ENCODE measurements at regions not wholly inside any gene's neighbourhood (a gene's known extent, or its start where the extent isn't known, plus 50 kb on each side); places are given as distances from the start of the nearest gene placed in this dataset.

DNA sequence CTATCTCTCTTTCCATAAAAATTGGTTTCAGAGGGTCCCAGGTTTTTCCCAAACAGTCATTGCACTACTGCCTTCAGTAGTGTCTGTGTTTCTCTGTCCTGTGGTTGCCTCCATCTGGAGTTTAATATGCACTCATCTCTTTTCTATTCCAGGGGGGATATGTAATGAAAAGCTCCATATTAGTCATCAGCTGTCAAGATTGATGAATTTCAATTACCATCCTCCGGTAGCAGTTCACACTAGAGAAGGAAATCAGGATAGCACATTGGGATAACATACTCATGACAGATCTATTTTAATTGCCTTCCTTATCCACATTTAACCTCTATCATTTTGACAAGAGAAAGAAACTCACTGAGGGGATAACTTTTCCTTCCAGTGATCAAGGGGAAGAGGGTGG, 589.0 kb upstream of the SEL1L start (continued):
- TF ChIP-seq ZBTB8A (tag by site-specific recombination; IDR thresholded peaks at IDR 0.05) (no peak), ZNF366 (tag by site-specific recombination; conservative IDR thresholded peaks at IDR 0.05) (no peak)

DNA sequence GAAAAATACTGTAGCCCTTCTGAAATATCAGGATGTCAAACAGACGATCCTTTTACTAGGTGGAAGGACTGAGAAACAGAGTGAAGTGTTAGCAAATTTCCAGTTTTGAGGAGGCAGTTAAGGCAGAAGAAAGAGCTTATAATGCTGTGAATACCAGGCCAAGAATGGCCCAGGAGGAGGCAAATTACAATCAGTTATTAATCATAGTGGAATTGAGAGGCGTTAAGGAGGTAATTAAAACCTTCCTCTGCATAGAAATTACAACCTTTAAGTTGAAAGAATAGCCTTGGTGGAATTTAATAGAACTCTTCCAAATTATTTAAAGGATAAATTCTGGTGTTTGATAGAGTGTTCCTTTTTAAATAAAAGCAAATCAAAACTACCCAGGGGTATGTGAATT, 590.9 kb upstream of the SEL1L start:
- TF ChIP-seq ZNF341 (tag by site-specific recombination; IDR thresholded peaks at IDR 0.05; ENCODE audit: low read depth) (no peak), ZEB2 (tag by site-specific recombination; IDR thresholded peaks at IDR 0.05) (no peak), AEBP2 (tag by site-specific recombination; IDR thresholded peaks at IDR 0.05; ENCODE audit: borderline replicate concordance) (no peak), TRIM28 (IDR thresholded peaks at IDR 0.05; ENCODE audit: borderline replicate concordance, low read length) (no peak), ZNF449 (tag by site-specific recombination; IDR thresholded peaks at IDR 0.05) (no peak), ZNF747 (tag by site-specific recombination; IDR thresholded peaks at IDR 0.05) (no peak), ZNF626 (tag by site-specific recombination; IDR thresholded peaks at IDR 0.05) (no peak)
- ChIA-PET CTCF (no interaction called here), POLR2A (no interaction called here)
- no peaks in the 10 kb centered on the region for H3K36me3 ChIP-seq (ENCODE audit: control insufficient read depth in 2 of 2, insufficient read depth in 1 of 2, low read length in 2 of 2)
- no peak overlapping the region for H3K4me3 ChIP-seq (ENCODE audit: low read depth, low read length)
- no peak overlapping the region for H3K27ac ChIP-seq (ENCODE audit: extremely low read depth, low read depth, low read length)
- no peaks in the 10 kb centered on the region for H3K4me1 ChIP-seq (ENCODE audit: control insufficient read depth, insufficient read depth, low read length)
- H3K9me3 ChIP-seq (ENCODE audit: control insufficient read depth, insufficient read depth, low read depth, low read length): no peaks in the 10 kb centered on the region

- Histone ChIP-seq H3K4me1 (ENCODE audit: control insufficient read depth, insufficient read depth, low read length) (no peaks in the 10 kb centered on the region), H3K9me3 (ENCODE audit: control insufficient read depth, insufficient read depth, low read depth, low read length) (no peaks in the 10 kb centered on the region), H3K36me3 (ENCODE audit: control insufficient read depth in 2 of 2, insufficient read depth in 1 of 2, low read length in 2 of 2) (no peaks in the 10 kb centered on the region), H3K4me3 (ENCODE audit: low read depth, low read length) (no peak overlapping the region), H3K27ac (ENCODE audit: extremely low read depth, low read depth, low read length) (no peak overlapping the region)
- ChIA-PET CTCF (no interaction called here), POLR2A (no interaction called here)
- TF ChIP-seq KLF7 (tag by site-specific recombination; IDR thresholded peaks at IDR 0.05; ENCODE audit: borderline replicate concordance) (no peak), KLF9 (tag by site-specific recombination; IDR thresholded peaks at IDR 0.05; ENCODE audit: low read depth) (no peak), ZNF155 (tag by site-specific recombination; IDR thresholded peaks at IDR 0.05) (no peak), ZNF707 (tag by site-specific recombination; IDR thresholded peaks at IDR 0.05) (no peak), SP3 (tag by site-specific recombination; IDR thresholded peaks at IDR 0.05) (no peak), ZNF132 (tag by site-specific recombination; IDR thresholded peaks at IDR 0.05; ENCODE audit: borderline replicate concordance) (no peak), ZSCAN23 (tag by site-specific recombination; IDR thresholded peaks at IDR 0.05) (no peak), ZNF747 (tag by site-specific recombination; IDR thresholded peaks at IDR 0.05) (no peak), ZNF19 (tag by site-specific recombination; IDR thresholded peaks at IDR 0.05; ENCODE audit: low read depth) (no peak)
Measured at GRCh38 chr14:82126006-82126405, 592.4 kb upstream of the SEL1L start.

DNA sequence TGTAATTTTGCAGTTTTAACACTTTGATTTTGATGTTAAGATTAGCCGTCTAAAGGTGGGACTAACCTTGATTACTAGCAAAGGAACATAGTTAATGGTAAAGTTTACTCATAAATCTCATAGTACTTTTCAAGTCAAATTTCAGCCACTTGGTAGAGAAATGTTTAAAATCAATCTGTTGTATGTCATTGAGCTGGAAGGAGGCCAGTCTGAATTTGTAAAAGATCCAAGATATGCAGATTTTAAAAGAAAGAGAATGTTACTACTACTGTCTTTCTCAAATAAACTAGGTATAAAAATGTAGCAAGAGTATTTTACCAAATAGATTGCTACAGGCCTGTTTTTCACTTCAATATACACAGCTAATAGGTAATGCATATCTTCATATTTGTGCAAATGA, 600.8 kb upstream of the SEL1L start:
- no peaks in the 10 kb centered on the region for H3K9me3 ChIP-seq (ENCODE audit: control insufficient read depth, insufficient read depth, low read depth, low read length)
- POLR2A ChIA-PET: no interaction called here
- no peak overlapping the region for H3K27ac ChIP-seq (ENCODE audit: extremely low read depth, low read depth, low read length)
- no peak overlapping the region for H3K4me3 ChIP-seq (ENCODE audit: low read depth, low read length)
- CTCF ChIA-PET: no interaction called here
- no peaks in the 10 kb centered on the region for H3K36me3 ChIP-seq (ENCODE audit: control insufficient read depth in 2 of 2, insufficient read depth in 1 of 2, low read length in 2 of 2)
- H3K4me1 ChIP-seq (ENCODE audit: control insufficient read depth, insufficient read depth, low read length): no peaks in the 10 kb centered on the region
- no peak for TF ChIP-seq ZNF449 (tag by site-specific recombination; IDR thresholded peaks at IDR 0.05)
- TF ChIP-seq ZNF157 (tag by site-specific recombination; IDR thresholded peaks at IDR 0.05): no peak
- no peak for TF ChIP-seq ZFP41 (tag by site-specific recombination; IDR thresholded peaks at IDR 0.05; ENCODE audit: borderline replicate concordance)
- no peak for TF ChIP-seq MEIS1 (CRISPR knock-in tag; IDR thresholded peaks at IDR 0.05; ENCODE audit: borderline replicate concordance)
- TF ChIP-seq, protein P1, sequence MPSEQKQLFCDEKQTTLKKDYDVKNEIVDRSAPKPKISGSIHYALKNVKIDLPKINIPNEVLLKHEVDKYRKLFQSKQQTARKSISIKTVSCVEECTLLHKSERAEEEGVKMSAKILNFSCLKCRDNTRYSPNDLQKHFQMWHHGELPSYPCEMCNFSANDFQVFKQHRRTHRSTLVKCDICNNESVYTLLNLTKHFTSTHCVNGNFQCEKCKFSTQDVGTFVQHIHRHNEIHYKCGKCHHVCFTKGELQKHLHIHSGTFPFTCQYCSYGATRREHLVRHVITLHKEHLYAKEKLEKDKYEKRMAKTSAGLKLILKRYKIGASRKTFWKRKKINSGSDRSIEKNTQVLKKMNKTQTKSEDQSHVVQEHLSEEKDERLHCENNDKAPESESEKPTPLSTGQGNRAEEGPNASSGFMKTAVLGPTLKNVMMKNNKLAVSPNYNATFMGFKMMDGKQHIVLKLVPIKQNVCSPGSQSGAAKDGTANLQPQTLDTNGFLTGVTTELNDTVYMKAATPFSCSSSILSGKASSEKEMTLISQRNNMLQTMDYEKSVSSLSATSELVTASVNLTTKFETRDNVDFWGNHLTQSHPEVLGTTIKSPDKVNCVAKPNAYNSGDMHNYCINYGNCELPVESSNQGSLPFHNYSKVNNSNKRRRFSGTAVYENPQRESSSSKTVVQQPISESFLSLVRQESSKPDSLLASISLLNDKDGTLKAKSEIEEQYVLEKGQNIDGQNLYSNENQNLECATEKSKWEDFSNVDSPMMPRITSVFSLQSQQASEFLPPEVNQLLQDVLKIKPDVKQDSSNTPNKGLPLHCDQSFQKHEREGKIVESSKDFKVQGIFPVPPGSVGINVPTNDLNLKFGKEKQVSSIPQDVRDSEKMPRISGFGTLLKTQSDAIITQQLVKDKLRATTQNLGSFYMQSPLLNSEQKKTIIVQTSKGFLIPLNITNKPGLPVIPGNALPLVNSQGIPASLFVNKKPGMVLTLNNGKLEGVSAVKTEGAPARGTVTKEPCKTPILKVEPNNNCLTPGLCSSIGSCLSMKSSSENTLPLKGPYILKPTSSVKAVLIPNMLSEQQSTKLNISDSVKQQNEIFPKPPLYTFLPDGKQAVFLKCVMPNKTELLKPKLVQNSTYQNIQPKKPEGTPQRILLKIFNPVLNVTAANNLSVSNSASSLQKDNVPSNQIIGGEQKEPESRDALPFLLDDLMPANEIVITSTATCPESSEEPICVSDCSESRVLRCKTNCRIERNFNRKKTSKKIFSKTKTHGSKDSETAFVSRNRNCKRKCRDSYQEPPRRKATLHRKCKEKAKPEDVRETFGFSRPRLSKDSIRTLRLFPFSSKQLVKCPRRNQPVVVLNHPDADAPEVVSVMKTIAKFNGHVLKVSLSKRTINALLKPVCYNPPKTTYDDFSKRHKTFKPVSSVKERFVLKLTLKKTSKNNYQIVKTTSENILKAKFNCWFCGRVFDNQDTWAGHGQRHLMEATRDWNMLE (tag by site-specific recombination; conservative IDR thresholded peaks at IDR 0.05; ENCODE audit: low read depth): no peak
- TF ChIP-seq ZNF248 (tag by site-specific recombination; IDR thresholded peaks at IDR 0.05): no peak
- no peak for TF ChIP-seq ZSCAN16 (tag by site-specific recombination; IDR thresholded peaks at IDR 0.05)
